GM23248 (cell line): ENCODE measurements at regions not wholly inside any gene's neighbourhood (a gene's known extent, or its start where the extent isn't known, plus 50 kb on each side); places are given as distances from the start of the nearest gene placed in this dataset.

Experiments used
- EZH2 ChIP-seq: fragments of 200-600 bp; sonication (generic); IDR thresholded peaks from 2 replicates; pipeline ENCODE4 v1.6.1; 2018; ENCODE audit warnings: antibody characterized with exemption, mild to moderate bottlenecking; ENCODE audit not compliant: insufficient read depth, poor library complexity, severe bottlenecking
- EZH2phosphoT487 ChIP-seq: fragments of 200-600 bp; sonication (generic); IDR thresholded peaks from 2 replicates; pipeline ENCODE4 v1.6.1; 2018; ENCODE audit warnings: antibody characterized with exemption, moderate library complexity, mild to moderate bottlenecking, low read depth; ENCODE audit not compliant: insufficient read depth

DNA sequence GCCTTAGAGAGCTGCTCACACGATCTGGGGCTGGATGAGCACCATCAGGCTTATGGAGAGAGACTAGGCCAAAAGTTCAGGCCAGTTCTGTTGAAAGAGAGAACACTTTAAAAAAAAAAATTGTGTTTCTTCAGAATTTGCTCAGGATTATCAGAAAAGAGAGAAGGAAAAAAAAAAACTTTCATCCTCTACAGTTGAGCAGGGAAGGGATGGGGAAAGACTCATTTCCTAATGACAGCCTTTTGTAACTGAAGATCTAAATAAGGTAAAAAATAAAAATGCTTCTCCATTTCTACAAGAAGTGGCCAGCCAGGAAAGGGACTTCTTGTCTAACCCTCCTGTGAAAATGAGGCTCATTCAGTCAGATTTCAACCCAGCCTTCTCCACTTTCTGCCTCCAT, 134.8 kb downstream of the LY86 start:
- no peak for TF ChIP-seq EZH2phosphoT487
- TF ChIP-seq EZH2 = no peak
